Stimulated activated CD4-positive, alpha-beta T cell treated with anti-CD3 and anti-CD28 coated beads, Interleukin-12 subunit alpha, Interleukin-12 subunit beta, amount 100 ng/mL, for 4 hours (primary cell): ENCODE measurements at regions not wholly inside any gene's neighbourhood (a gene's known extent, or its start where the extent isn't known, plus 50 kb on each side); places are given as distances from the start of the nearest gene placed in this dataset.

Experiments
- DNase-seq: peaks from one replicate; pipeline ENCODE4 v3.0.0-alpha.2; 2020

- no peak for DNase-seq
Measured at GRCh38 chr2:145305889-145306288, 786.0 kb upstream of the ZEB2 start.

GRCh38 chr2:145304501-145304900 lies 784.6 kb upstream of the ZEB2 start:
- DNase-seq = no peak

GRCh38 chr2:145303536-145303935 lies 783.6 kb upstream of the ZEB2 start:
- DNase-seq = no peak

GRCh38 chr2:145302886-145303285 lies 783.0 kb upstream of the ZEB2 start:
- DNase-seq = no peak

GRCh38 chr2:145302451-145302850 lies 782.5 kb upstream of the ZEB2 start:
- no peak for DNase-seq

- no peak for DNase-seq
Measured at GRCh38 chr2:145299368-145299767, 779.4 kb upstream of the ZEB2 start.

GRCh38 chr2:145292166-145292565 lies 772.2 kb upstream of the ZEB2 start:
- no peak for DNase-seq

GRCh38 chr2:145290986-145291385 lies 771.1 kb upstream of the ZEB2 start:
- DNase-seq = no peak

- no peak for DNase-seq
Measured at GRCh38 chr2:145289946-145290345, 770.0 kb upstream of the ZEB2 start.

GRCh38 chr2:145288650-145289496 lies 769.0 kb upstream of the ZEB2 start:
- DNase-seq = no peak

GRCh38 chr2:145287736-145288135 lies 767.8 kb upstream of the ZEB2 start:
- DNase-seq = no peak

- DNase-seq = no peak
Measured at GRCh38 chr2:145286716-145287275, 766.9 kb upstream of the ZEB2 start.

- no peak for DNase-seq
Measured at GRCh38 chr2:145284551-145284950, 764.6 kb upstream of the ZEB2 start.

- no peak for DNase-seq
Measured at GRCh38 chr2:145283131-145283530, 763.2 kb upstream of the ZEB2 start.

- DNase-seq = no peak
Measured at GRCh38 chr2:145277922-145278321, 758.0 kb upstream of the ZEB2 start.

- no peak for DNase-seq
Measured at GRCh38 chr2:145273840-145274239, 753.9 kb upstream of the ZEB2 start.

GRCh38 chr2:145268931-145269330 lies 749.0 kb upstream of the ZEB2 start:
- no peak for DNase-seq

- DNase-seq = no peak
Measured at GRCh38 chr2:145267451-145267850, 747.5 kb upstream of the ZEB2 start.

- no peak for DNase-seq
Measured at GRCh38 chr2:145265244-145265643, 745.3 kb upstream of the ZEB2 start.

- no peak for DNase-seq
Measured at GRCh38 chr2:145260674-145261073, 740.8 kb upstream of the ZEB2 start.

GRCh38 chr2:145260081-145260480 lies 740.2 kb upstream of the ZEB2 start:
- DNase-seq = no peak

- no peak for DNase-seq
Measured at GRCh38 chr2:145258903-145259579, 739.1 kb upstream of the ZEB2 start.

- DNase-seq = no peak
Measured at GRCh38 chr2:145257931-145258330, 738.0 kb upstream of the ZEB2 start.

- DNase-seq = no peak
Measured at GRCh38 chr2:145256551-145256950, 736.6 kb upstream of the ZEB2 start.
